ENCODE measurements at regions not wholly inside any gene's neighbourhood (a gene's known extent, or its start where the extent isn't known, plus 50 kb on each side); places are given as distances from the start of the nearest gene placed in this dataset.

- DNase-seq = no peak
These were observed 132.3 kb upstream of the NEO1 start for GRCh38 chr15:72919936-72920465.

GRCh38 chr15:72916897-72917296 is 133.3 kb upstream of the ADPGK start:
- no peak for DNase-seq

GRCh38 chr15:72916378-72916777 is 132.8 kb upstream of the ADPGK start:
- no peak for DNase-seq

- no peak for DNase-seq
These were observed 132.3 kb upstream of the ADPGK start for GRCh38 chr15:72915843-72916242.

GRCh38 chr15:72912996-72913395 is 129.4 kb upstream of the ADPGK start:
- DNase-seq = no peak

GRCh38 chr15:72912121-72912520 is 128.6 kb upstream of the ADPGK start:
- no peak for DNase-seq

GRCh38 chr15:72911626-72912025 is 128.1 kb upstream of the ADPGK start:
- no peak for DNase-seq

- DNase-seq = no peak
These were observed 125.2 kb upstream of the ADPGK start for GRCh38 chr15:72908713-72909112.

GRCh38 chr15:72907733-72908132 is 124.2 kb upstream of the ADPGK start:
- DNase-seq = no peak

GRCh38 chr15:72902919-72903260 is 119.3 kb upstream of the ADPGK start:
- DNase-seq = no peak

- DNase-seq = no peak
These were observed 118.8 kb upstream of the ADPGK start for GRCh38 chr15:72902245-72902918.

GRCh38 chr15:72892986-72893385 is 109.4 kb upstream of the ADPGK start:
- DNase-seq = no peak

GRCh38 chr15:72890043-72890442 is 106.5 kb upstream of the ADPGK start:
- DNase-seq = no peak

GRCh38 chr15:72889545-72889944 is 106.0 kb upstream of the ADPGK start:
- DNase-seq = no peak

- DNase-seq = no peak
These were observed 105.3 kb upstream of the ADPGK start for GRCh38 chr15:72888811-72889210.

- no peak for DNase-seq
These were observed 104.7 kb upstream of the ADPGK start for GRCh38 chr15:72888211-72888610.

GRCh38 chr15:72887376-72887775 is 103.8 kb upstream of the ADPGK start:
- DNase-seq = no peak

GRCh38 chr15:72884311-72884710 is 100.8 kb upstream of the ADPGK start:
- DNase-seq = no peak

- no peak for DNase-seq
These were observed 90.0 kb upstream of the ADPGK start for GRCh38 chr15:72873379-72874233.

GRCh38 chr15:72872066-72872845 is 88.7 kb upstream of the ADPGK start:
- no peak for DNase-seq

GRCh38 chr15:72866866-72867616 is 83.5 kb upstream of the ADPGK start:
- no peak for DNase-seq

- no peak for DNase-seq
These were observed 82.6 kb upstream of the ADPGK start for GRCh38 chr15:72866182-72866581.

- DNase-seq = no peak
These were observed 81.9 kb upstream of the ADPGK start for GRCh38 chr15:72865486-72865885.

Data from NCI-H2029 treated with DMSO at 0.1 percent for 48 hours (cell line).